ENCODE measurements at regions not wholly inside any gene's neighbourhood (a gene's known extent, or its start where the extent isn't known, plus 50 kb on each side); places are given as distances from the start of the nearest gene placed in this dataset.
"Not testable (repeated sequence)": the region's sequence is repeated elsewhere in the genome, so short reads cannot be mapped to it uniquely, and the experiment has no call there.

- DNase-seq (ENCODE audit: low read depth, low spot score); in situ Hi-C loops (cut with HindIII; ENCODE audit: low pct_unique_long_range_greater_than_20kb, low sequenced_read_pairs): not testable (repeated sequence)
Observed at GRCh38 chr2:34677119-34677531, 1078.0 kb upstream of the FAM98A start.

GRCh38 chr2:34670482-34670881, 1071.4 kb upstream of the FAM98A start:
- in situ Hi-C loops (cut with HindIII; ENCODE audit: low pct_unique_long_range_greater_than_20kb, low sequenced_read_pairs) = no loop called here
- DNase-seq (ENCODE audit: low read depth, low spot score) = no peak

GRCh38 chr2:34666821-34667220, 1067.7 kb upstream of the FAM98A start:
- in situ Hi-C loops (cut with HindIII; ENCODE audit: low pct_unique_long_range_greater_than_20kb, low sequenced_read_pairs) = no loop called here
- DNase-seq (ENCODE audit: low read depth, low spot score) = no peak

- in situ Hi-C loops (cut with HindIII; ENCODE audit: low pct_unique_long_range_greater_than_20kb, low sequenced_read_pairs) = no loop called here
- no peak for DNase-seq (ENCODE audit: low read depth, low spot score)
Observed at GRCh38 chr2:34664266-34664665, 1065.2 kb upstream of the FAM98A start.

- no peak for DNase-seq (ENCODE audit: low read depth, low spot score)
- in situ Hi-C loops (cut with HindIII; ENCODE audit: low pct_unique_long_range_greater_than_20kb, low sequenced_read_pairs) = no loop called here
Observed at GRCh38 chr2:34663314-34663713, 1064.2 kb upstream of the FAM98A start.

- in situ Hi-C loops (cut with HindIII; ENCODE audit: low pct_unique_long_range_greater_than_20kb, low sequenced_read_pairs) = no loop called here
- DNase-seq (ENCODE audit: low read depth, low spot score) = no peak
Observed at GRCh38 chr2:34660741-34661140, 1061.6 kb upstream of the FAM98A start.

- no peak for DNase-seq (ENCODE audit: low read depth, low spot score)
- in situ Hi-C loops (cut with HindIII; ENCODE audit: low pct_unique_long_range_greater_than_20kb, low sequenced_read_pairs) = no loop called here
Observed at GRCh38 chr2:34656632-34657031, 1057.5 kb upstream of the FAM98A start.

- DNase-seq (ENCODE audit: low read depth, low spot score) = peak; percentile 14
- in situ Hi-C loops (cut with HindIII; ENCODE audit: low pct_unique_long_range_greater_than_20kb, low sequenced_read_pairs) = no loop called here
Observed at GRCh38 chr2:34652636-34653035, 1053.5 kb upstream of the FAM98A start.

GRCh38 chr2:34646901-34647300, 1047.8 kb upstream of the FAM98A start:
- no peak for DNase-seq (ENCODE audit: low read depth, low spot score)

GRCh38 chr2:34632327-34632726, 1033.2 kb upstream of the FAM98A start:
- DNase-seq (ENCODE audit: low read depth, low spot score) = no peak
- in situ Hi-C loops (cut with HindIII; ENCODE audit: low pct_unique_long_range_greater_than_20kb, low sequenced_read_pairs) = no loop called here

More at GRCh38 chr2:34646901-34647300, 1047.8 kb upstream of the FAM98A start:
- in situ Hi-C loops (cut with HindIII; ENCODE audit: low pct_unique_long_range_greater_than_20kb, low sequenced_read_pairs) = no loop called here

- in situ Hi-C loops (cut with HindIII; ENCODE audit: low pct_unique_long_range_greater_than_20kb, low sequenced_read_pairs) = no loop called here
- peak; percentile 54 for DNase-seq (ENCODE audit: low read depth, low spot score)
Observed at GRCh38 chr2:34627003-34627402, 1027.9 kb upstream of the FAM98A start.

GRCh38 chr2:34604164-34604563, 1005.1 kb upstream of the FAM98A start:
- in situ Hi-C loops (cut with HindIII; ENCODE audit: low pct_unique_long_range_greater_than_20kb, low sequenced_read_pairs) = no loop called here
- no peak for DNase-seq (ENCODE audit: low read depth, low spot score)

- no peak for DNase-seq (ENCODE audit: low read depth, low spot score)
- in situ Hi-C loops (cut with HindIII; ENCODE audit: low pct_unique_long_range_greater_than_20kb, low sequenced_read_pairs) = no loop called here
Observed at GRCh38 chr2:34602262-34602661, 1003.2 kb upstream of the FAM98A start.

- no peak for DNase-seq (ENCODE audit: low read depth, low spot score)
- in situ Hi-C loops (cut with HindIII; ENCODE audit: low pct_unique_long_range_greater_than_20kb, low sequenced_read_pairs) = no loop called here
Observed at GRCh38 chr2:34601561-34601960, 1002.5 kb upstream of the FAM98A start.

- in situ Hi-C loops (cut with HindIII; ENCODE audit: low pct_unique_long_range_greater_than_20kb, low sequenced_read_pairs) = no loop called here
- DNase-seq (ENCODE audit: low read depth, low spot score) = no peak
Observed at GRCh38 chr2:34578641-34579040, 979.5 kb upstream of the FAM98A start.

- in situ Hi-C loops (cut with HindIII; ENCODE audit: low pct_unique_long_range_greater_than_20kb, low sequenced_read_pairs) = no loop called here
- DNase-seq (ENCODE audit: low read depth, low spot score) = peak; percentile 83
Observed at GRCh38 chr2:34570266-34570872, 971.3 kb upstream of the FAM98A start.

- in situ Hi-C loops (cut with HindIII; ENCODE audit: low pct_unique_long_range_greater_than_20kb, low sequenced_read_pairs) = no loop called here
- no peak for DNase-seq (ENCODE audit: low read depth, low spot score)
Observed at GRCh38 chr2:34567128-34567527, 968.0 kb upstream of the FAM98A start.

GRCh38 chr2:34552337-34552736, 953.2 kb upstream of the FAM98A start:
- in situ Hi-C loops (cut with HindIII; ENCODE audit: low pct_unique_long_range_greater_than_20kb, low sequenced_read_pairs) = no loop called here

GRCh38 chr2:34549710-34550345, 950.7 kb upstream of the FAM98A start:
- no peak for DNase-seq (ENCODE audit: low read depth, low spot score)
- in situ Hi-C loops (cut with HindIII; ENCODE audit: low pct_unique_long_range_greater_than_20kb, low sequenced_read_pairs) = no loop called here

More at GRCh38 chr2:34552337-34552736, 953.2 kb upstream of the FAM98A start:
- DNase-seq (ENCODE audit: low read depth, low spot score) = no peak
